ENCODE measurements at regions not wholly inside any gene's neighbourhood (a gene's known extent, or its start where the extent isn't known, plus 50 kb on each side); places are given as distances from the start of the nearest gene placed in this dataset.

DNA sequence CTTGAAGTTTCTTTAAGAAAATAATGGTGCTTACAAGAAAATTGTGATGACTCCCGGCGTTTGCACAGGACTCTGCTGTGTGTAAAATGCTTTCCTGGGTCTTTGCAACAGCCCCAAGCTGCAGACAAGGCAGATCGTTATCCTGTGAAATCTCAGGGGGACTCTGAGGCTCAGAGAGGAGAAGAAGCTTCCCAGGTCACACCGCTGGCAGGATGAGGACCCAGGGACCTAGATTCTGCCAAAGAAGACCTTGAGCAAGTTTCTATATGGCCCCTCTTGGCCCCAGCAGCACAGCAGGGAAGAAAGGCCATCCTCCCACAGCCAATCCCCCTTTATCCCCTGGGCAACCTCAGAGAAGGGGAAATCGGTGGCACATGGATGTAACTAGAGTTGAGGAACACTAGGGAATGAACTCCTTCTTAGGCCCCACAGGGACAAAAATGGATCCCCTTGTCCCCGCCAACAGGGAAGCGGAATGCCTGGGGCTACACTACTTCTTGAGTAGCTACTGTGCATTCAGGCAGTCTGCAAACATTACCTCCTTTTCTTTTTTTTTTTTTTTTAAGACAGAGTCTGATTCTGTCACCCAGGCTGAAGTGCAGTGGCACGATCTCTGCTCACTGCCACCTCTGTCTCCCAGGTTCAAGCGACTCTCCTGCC, 72.8 kb downstream of the CPN2 start:
- Histone ChIP-seq H3K4me3 (peak overlapping the region in 1 of 4 donors; percentile 0), H3K27me3 (no peaks in the 10 kb centered on the region), H3K27ac (peak overlapping the region; percentile 78 to 88 (median 82)), H3K36me3 (no peaks in the 10 kb centered on the region), H3K4me1 (peaks cover 30 to 33% of the 10 kb centered on the region in 2 donors), H3K9me3 (no peaks in the 10 kb centered on the region)
- in situ Hi-C loops (cut with MboI; ENCODE audit: low sequenced_read_pairs in 4 of 4): loop anchor here in 1 of 4 donors (10.0 kb wide), 1 partner anchor 134 kb away; no protein-coding TSS in a partner anchor
- DNase-seq: no peak
- intact Hi-C loops (cut with DNase I; ENCODE audit: low total_unique reads): loop anchor here (10.0 kb wide), 1 partner anchor 206 kb away; the partner anchor contains the start of gene ATP13A3
- TF ChIP-seq, protein P1, sequence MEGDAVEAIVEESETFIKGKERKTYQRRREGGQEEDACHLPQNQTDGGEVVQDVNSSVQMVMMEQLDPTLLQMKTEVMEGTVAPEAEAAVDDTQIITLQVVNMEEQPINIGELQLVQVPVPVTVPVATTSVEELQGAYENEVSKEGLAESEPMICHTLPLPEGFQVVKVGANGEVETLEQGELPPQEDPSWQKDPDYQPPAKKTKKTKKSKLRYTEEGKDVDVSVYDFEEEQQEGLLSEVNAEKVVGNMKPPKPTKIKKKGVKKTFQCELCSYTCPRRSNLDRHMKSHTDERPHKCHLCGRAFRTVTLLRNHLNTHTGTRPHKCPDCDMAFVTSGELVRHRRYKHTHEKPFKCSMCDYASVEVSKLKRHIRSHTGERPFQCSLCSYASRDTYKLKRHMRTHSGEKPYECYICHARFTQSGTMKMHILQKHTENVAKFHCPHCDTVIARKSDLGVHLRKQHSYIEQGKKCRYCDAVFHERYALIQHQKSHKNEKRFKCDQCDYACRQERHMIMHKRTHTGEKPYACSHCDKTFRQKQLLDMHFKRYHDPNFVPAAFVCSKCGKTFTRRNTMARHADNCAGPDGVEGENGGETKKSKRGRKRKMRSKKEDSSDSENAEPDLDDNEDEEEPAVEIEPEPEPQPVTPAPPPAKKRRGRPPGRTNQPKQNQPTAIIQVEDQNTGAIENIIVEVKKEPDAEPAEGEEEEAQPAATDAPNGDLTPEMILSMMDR (IDR thresholded peaks at IDR 0.05 in 4 of 5, conservative IDR thresholded peaks at IDR 0.05 in 1 of 5): no peak
- TF ChIP-seq POLR2A (IDR thresholded peaks at IDR 0.05): no peak
- no peak for ATAC-seq

DNA sequence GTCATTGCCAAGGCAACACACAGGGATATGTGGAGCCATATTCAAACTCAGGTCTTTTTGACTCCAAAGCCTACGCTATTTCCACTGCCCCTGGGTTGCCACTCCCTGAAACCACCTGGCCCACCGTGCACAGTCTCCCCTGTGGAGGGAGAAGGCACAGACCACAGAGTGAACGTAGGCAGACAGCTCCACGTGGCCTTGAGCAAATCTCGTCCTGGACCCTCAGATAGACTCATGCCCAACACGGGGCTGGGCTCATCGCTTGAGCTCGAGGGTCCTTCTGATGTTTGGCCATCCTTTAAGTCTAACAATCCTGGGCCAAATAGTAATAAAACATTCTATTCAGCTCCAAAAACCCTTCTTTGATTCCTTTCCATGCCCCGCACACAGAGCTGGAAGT, 72.0 kb downstream of the CPN2 start:
- no peaks in the 10 kb centered on the region for H3K9me3 ChIP-seq
- H3K4me1 ChIP-seq: peaks cover 30 to 33% of the 10 kb centered on the region in 2 donors
- no peak for ATAC-seq
- no peak for DNase-seq
- H3K4me3 ChIP-seq: no peak overlapping the region
- no peaks in the 10 kb centered on the region for H3K27me3 ChIP-seq
- H3K36me3 ChIP-seq: no peaks in the 10 kb centered on the region
- intact Hi-C loops (cut with DNase I; ENCODE audit: low total_unique reads): loop anchor here (10.0 kb wide), 1 partner anchor 206 kb away; the partner anchor contains the start of gene ATP13A3
- H3K27ac ChIP-seq: no peak overlapping the region
- in situ Hi-C loops (cut with MboI; ENCODE audit: low sequenced_read_pairs in 4 of 4): loop anchor here in 1 of 4 donors (10.0 kb wide), 1 partner anchor 134 kb away; no protein-coding TSS in a partner anchor
- TF ChIP-seq POLR2A (IDR thresholded peaks at IDR 0.05): no peak
- TF ChIP-seq, protein P1 (IDR thresholded peaks at IDR 0.05 in 4 of 5, conservative IDR thresholded peaks at IDR 0.05 in 1 of 5): no peak

DNA sequence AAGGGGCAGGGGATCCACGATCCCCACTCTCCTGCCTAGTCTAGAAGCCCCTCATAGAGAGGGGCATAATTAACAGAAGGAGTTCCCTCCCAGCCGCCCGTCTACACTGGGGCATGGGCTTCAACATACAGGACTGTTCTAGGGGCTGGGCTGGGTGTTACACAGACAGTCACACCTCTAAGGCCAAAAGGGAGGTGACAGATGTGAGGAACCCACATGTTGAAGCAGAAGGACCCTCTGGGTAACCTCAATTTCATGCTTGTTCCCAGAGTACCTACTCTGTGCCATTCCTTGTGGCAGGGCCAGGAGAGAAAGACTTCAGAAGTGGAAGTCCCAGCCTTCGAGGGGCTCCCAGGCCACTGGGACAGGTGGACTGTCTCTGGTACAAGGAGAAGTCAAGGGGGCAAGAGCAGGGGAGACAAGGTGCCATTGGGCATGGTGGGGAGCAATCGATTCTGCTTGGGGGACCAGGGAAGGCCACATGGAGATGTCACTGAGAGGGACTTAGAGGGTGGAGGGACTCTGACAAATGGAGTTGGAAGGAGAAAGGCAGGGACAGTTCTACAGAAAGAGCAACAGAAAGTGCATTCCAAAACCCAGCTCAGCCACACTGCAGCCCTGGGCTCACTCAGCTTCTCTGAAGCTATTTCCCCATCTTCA, 71.3 kb downstream of the CPN2 start:
- intact Hi-C loops (cut with DNase I; ENCODE audit: low total_unique reads): loop anchor here (10.0 kb wide), 1 partner anchor 205 kb away; the partner anchor contains the start of gene ATP13A3
- Histone ChIP-seq H3K4me1 (peaks cover 30 to 33% of the 10 kb centered on the region in 2 donors), H3K36me3 (no peaks in the 10 kb centered on the region)

DNA sequence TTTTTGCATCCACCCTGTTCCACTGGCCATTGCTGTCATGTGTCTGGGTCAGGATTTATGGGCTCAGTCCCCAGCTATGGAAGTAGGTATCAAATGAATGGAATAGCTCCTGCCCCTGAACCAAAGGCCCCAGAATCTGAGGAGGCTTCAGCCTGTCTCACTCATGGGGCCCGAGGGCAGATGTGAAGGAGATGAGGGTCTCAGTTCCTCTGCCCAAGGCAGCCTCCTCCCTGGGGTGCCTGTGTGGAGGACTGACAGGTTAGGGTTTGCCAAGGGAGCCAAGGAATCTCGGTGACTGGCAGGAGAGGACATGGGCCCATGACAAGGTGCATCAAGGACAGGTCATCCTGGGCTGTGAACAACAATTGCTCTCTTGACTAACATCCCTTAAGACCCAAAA, 70.4 kb downstream of the CPN2 start:
- Histone ChIP-seq H3K27ac (no peak overlapping the region), H3K27me3 (no peaks in the 10 kb centered on the region), H3K4me1 (peaks cover 30 to 33% of the 10 kb centered on the region in 2 donors), H3K4me3 (no peak overlapping the region), H3K9me3 (no peaks in the 10 kb centered on the region), H3K36me3 (no peaks in the 10 kb centered on the region)
- intact Hi-C loops (cut with DNase I; ENCODE audit: low total_unique reads) (no loop called here), in situ Hi-C loops (cut with MboI; ENCODE audit: low sequenced_read_pairs in 4 of 4) (no loop called here)
- no peak for DNase-seq
- TF ChIP-seq, protein P1 (IDR thresholded peaks at IDR 0.05 in 4 of 5, conservative IDR thresholded peaks at IDR 0.05 in 1 of 5): no peak
- TF ChIP-seq POLR2A (IDR thresholded peaks at IDR 0.05): no peak
- ATAC-seq: no peak

More for the DNA sequence above, 71.3 kb downstream of the CPN2 start:
- H3K9me3 ChIP-seq: no peaks in the 10 kb centered on the region
- ATAC-seq (no peak), DNase-seq (no peak)
- TF ChIP-seq POLR2A (IDR thresholded peaks at IDR 0.05): no peak
- TF ChIP-seq, protein P1 (IDR thresholded peaks at IDR 0.05 in 4 of 5, conservative IDR thresholded peaks at IDR 0.05 in 1 of 5): no peak
- no peak overlapping the region for H3K4me3 ChIP-seq
- no peaks in the 10 kb centered on the region for H3K27me3 ChIP-seq
- in situ Hi-C loops (cut with MboI; ENCODE audit: low sequenced_read_pairs in 4 of 4): loop anchor here in 1 of 4 donors (10.0 kb wide), 1 partner anchor 135 kb away; no protein-coding TSS in a partner anchor
- no peak overlapping the region for H3K27ac ChIP-seq

All from gastrocnemius medialis (tissue), 4 donors.